ENCODE measurements at regions not wholly inside any gene's neighbourhood (a gene's known extent, or its start where the extent isn't known, plus 50 kb on each side); places are given as distances from the start of the nearest gene placed in this dataset.

DNA sequence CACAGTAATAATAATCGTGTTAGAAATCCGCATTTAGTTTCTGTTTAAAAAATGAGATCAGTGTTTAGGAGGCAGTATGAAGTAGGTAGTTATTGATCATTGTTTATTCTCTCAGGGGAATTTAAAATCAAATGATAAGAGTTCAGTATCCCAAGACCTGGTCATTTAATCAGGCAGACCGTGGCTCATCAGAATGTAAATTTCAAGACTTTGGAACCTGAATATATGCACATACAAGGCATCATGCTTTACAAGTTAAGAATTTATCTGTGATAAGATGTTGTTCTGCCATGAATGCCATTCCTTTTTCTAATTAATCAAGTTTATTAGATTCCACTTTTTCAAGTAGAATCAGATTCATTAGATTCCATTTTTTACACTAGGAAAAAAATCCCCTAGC, 133.5 kb upstream of the MAOA start:
- no peak for DNase-seq

GRCh38 chrX:43525901-43526610, 130.0 kb upstream of the MAOA start:
- no peak for DNase-seq

- no peak for DNase-seq
Observed at GRCh38 chrX:43526878-43527277, 129.2 kb upstream of the MAOA start.

GRCh38 chrX:43527801-43528200, 128.3 kb upstream of the MAOA start:
- DNase-seq, result no peak

- no peak for DNase-seq
Observed at GRCh38 chrX:43530837-43531236, 125.3 kb upstream of the MAOA start.

GRCh38 chrX:43540318-43540717, 115.8 kb upstream of the MAOA start:
- no peak for DNase-seq

GRCh38 chrX:43551590-43551989, 104.5 kb upstream of the MAOA start:
- no peak for DNase-seq

DNA sequence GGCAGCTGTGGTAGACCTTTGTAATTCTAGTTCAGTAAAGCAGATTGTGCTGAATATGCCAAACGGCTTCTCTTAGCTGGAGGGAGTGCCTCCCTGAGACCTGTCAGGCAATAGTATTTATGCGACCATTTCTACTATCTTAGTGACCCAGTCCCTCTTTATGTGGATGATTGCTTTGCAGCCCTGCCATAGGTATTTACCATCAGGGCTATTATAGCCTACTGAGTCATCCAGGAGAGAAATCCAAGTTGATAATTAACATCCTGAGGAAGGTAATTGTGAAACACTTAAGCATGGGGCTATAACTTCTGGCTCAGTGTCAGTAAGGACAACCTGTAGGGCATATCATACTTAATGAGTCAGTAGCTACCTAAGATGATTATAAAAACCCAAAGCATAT, 103.9 kb upstream of the MAOA start:
- no peak for DNase-seq

DNA sequence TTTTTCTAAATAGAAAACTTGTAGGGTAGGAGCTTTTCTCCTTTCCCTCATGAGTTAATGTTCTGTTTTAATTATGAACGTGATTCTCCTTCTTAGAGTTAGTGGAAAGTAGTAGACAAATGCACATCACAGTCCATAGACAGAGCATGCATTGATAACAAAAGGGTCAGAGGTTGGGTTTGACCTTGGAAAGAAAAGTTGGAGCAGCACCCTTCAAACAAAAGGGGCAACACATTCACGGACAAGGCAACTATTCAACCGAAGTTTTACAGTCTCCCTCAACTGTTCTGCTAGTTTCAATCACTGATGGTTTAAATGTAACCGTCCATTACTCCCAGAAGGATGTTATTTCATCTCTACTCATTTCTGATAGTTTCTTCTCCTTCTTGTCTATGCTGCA, 103.4 kb upstream of the MAOA start:
- no peak for DNase-seq

- DNase-seq, result no peak
Observed at GRCh38 chrX:43553257-43553656, 102.8 kb upstream of the MAOA start.

GRCh38 chrX:43556207-43556606, 99.9 kb upstream of the MAOA start:
- no peak for DNase-seq

DNA sequence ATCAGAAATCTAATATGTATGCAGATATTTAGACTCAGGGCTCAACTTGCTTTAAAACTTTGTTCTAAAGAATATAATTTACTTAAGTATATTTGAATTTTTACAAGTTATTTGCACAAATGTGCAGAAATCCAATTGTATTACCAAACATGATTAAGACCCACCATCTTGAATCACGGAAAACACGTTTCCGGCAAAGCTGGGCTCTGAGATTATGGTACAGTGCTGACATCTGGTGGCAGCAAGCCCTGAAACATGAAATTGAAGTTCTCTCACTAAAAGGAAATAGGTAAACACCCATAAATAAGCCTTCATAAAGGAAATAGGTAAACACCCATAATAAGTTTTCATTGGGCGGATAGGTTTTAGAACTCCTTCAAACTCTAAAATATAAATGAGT, 98.3 kb upstream of the MAOA start:
- peak in 1 of 2 experiments; percentile 8 for DNase-seq

GRCh38 chrX:43559644-43560043, 96.5 kb upstream of the MAOA start:
- DNase-seq, result peak in 1 of 2 experiments; percentile 0

- no peak for DNase-seq
Observed at GRCh38 chrX:43560247-43560946, 95.7 kb upstream of the MAOA start.

DNA sequence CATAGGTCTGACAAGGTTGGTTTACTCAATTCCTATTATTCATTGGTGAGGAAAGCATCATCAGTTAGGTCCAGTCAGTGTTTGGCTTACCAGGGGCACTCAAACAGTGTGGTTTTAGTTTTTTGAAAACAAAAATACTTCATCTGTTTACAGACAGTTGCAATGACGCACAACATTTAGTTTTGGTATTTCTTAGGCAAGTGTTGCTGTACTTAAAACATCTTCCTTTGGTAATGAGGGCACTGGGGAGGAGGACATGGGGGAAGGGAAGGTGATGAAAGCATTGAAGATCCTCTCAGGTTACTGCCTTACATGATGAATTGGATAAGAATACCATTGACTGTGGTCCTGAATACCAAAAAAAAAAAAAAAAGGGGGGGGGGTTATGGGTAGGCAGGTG, 93.7 kb upstream of the MAOA start:
- DNase-seq, result no peak

- no peak for DNase-seq
Observed at GRCh38 chrX:43564953-43565352, 91.1 kb upstream of the MAOA start.

GRCh38 chrX:43566170-43566569, 89.9 kb upstream of the MAOA start:
- no peak for DNase-seq

DNA sequence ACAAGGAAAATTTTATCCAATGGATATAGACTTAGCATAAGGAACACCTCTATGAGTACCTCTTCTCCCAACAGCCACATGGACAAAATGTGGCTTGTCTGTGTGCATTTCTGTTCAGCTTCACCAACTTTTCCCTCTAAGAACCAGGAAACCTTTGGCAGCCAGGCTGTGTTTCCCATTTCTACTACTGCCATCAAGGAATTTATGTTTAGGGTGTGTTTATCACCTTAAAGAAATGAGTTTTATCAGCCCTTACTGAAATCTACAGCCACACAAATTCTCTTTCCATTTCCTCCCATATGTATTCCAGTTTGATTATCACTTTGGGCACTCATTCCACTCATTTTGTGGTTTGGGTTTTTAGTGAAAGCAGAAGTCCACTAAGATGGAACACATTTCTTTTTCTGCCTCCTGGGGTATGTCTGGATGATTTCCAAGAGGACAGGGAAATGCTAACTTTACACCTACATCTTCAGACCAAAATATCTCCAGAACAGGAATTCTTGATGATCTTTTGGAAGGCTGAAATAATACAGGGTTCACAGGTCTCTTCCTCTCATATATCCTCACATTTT, 82.6 kb upstream of the MAOA start:
- no peak for DNase-seq

- no peak for DNase-seq
Observed at GRCh38 chrX:43580621-43581020, 75.5 kb upstream of the MAOA start.

DNA sequence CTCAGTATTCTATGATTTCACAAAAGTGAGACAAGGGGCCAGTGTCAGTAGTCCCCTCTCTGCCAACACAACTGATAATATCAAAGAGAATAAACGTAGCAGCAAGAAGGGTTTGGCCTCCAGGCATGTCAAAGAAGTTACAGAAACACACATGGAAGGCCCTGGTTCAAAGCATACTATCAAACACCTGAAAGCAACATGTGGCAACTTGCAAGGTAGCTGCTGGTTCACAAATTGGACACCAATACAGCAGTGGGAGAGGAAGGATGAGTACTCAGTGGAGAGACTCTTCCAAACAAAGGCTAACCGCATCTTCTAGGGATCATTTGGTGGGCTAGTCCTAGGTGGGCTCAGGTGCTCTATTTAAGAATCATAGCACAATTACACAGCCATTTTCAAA, 74.9 kb upstream of the MAOA start:
- DNase-seq, result no peak

DNA sequence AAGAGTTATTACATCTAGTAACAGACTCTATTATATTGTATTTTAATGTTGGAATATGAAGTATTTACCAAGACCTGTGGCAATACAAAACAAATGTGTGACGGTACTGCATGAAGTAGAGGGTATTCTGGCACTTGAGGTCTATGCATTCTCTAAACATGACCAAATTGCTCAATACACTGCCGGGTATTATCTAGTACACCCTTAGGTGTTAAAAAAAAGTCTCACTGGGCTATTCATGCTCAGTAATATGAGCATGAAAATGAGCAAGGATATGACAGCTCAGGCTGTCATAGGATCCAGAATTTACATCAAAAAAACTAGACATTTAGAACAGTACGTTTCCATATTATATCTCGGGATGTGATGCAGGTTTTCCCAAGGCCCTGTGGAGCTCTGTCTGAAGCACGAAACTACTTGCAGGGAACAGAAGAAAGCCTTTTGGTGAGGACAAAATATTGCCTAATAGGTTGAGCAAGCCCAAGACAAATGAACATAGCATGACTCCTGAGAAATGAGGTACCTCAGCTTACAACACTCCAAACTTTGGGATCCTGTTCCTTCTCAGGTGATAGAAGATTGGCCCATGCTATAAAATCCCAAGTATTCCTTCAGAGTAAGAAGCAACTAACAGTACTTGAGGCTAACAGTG, 74.1 kb upstream of the MAOA start:
- no peak for DNase-seq

GRCh38 chrX:43582540-43582913, 73.6 kb upstream of the MAOA start:
- no peak for DNase-seq

- no peak for DNase-seq
Observed at GRCh38 chrX:43585922-43586321, 70.2 kb upstream of the MAOA start.

GRCh38 chrX:43586830-43587229, 69.3 kb upstream of the MAOA start:
- DNase-seq, result no peak

All from SW 1271 (cell line).